SK-N-SH (cell line): ENCODE measurements at regions not wholly inside any gene's neighbourhood (a gene's known extent, or its start where the extent isn't known, plus 50 kb on each side); places are given as distances from the start of the nearest gene placed in this dataset.

Experiments
- CTCF ChIA-PET: fragments of 300-600, 350-600 bp; formaldehyde crosslinking; extraction: SDS; loops from one replicate; lab custom pipeline; 2021; lab: Yijun Ruan, JAX
- POLR2A ChIA-PET: fragments of 350-600 bp; sonication (Branson Sonifier 250); formaldehyde crosslinking; extraction: SDS; loops from one replicate; lab custom pipeline; 2020; ENCODE audit warnings: antibody characterized with exemption, inconsistent platforms; lab: Yijun Ruan, JAX
- DNase-seq: peaks from one replicate; pipeline ENCODE4 v3.0.0; 2012
- H2AFZ ChIP-seq: fragments of 200-600 bp; sonication (generic); 2 replicates; pipeline ENCODE4 v1.8.1; 2016; ENCODE audit warnings: antibody characterized with exemption, mild to moderate bottlenecking, low read depth
- H3F3A ChIP-seq: fragments of 200-600 bp; sonication (generic); replicated peaks from 2 replicates; pipeline ENCODE3; 2016; ENCODE audit warnings: antibody characterized with exemption, mild to moderate bottlenecking; ENCODE audit not compliant: insufficient read depth
- H3K27ac ChIP-seq, 2 experiments: fragments of 200-500 bp in 1 of 2; fragments of 200-600 bp in 1 of 2; sonication (Bioruptor generic) in 1 of 2; sonication (generic), shearing (Covaris generic) in 1 of 2; 2 replicates each; pipeline versions ENCODE4 v1.5.1 to v1.6.1; 2014 to 2016; ENCODE audit warnings: low read depth in 2 of 2, inconsistent platforms in 1 of 2, low read length in 1 of 2, mild to moderate bottlenecking in 1 of 2, mixed read lengths in 1 of 2
- H3K27me3 ChIP-seq: fragments of 200-600 bp; sonication (generic), shearing (Covaris generic); 2 replicates; pipeline ENCODE4 v1.6.1; 2016; ENCODE audit warnings: mixed run types; ENCODE audit not compliant: insufficient read depth
- H3K36me3 ChIP-seq, 2 experiments: fragments of 200-500 bp in 1 of 2; fragments of 200-600 bp in 1 of 2; sonication (Bioruptor generic) in 1 of 2; sonication (generic) in 1 of 2; replicated peaks in 1 of 2; 2 replicates each; pipeline versions ENCODE3 to v1.5.1; 2014 to 2016; ENCODE audit warnings: low read length in 1 of 2, mild to moderate bottlenecking in 1 of 2; ENCODE audit not compliant: insufficient read depth in 2 of 2, control insufficient read depth in 1 of 2
- H3K4me1 ChIP-seq, 2 experiments: fragments of 200-500 bp in 1 of 2; fragments of 200-600 bp in 1 of 2; sonication (Bioruptor generic) in 1 of 2; sonication (generic), shearing (Covaris generic) in 1 of 2; 2 replicates each; pipeline versions ENCODE4 v1.5.1 to v1.6.1; 2014 to 2016; ENCODE audit warnings: low read depth in 1 of 2, low read length in 1 of 2, mixed run types in 1 of 2; ENCODE audit not compliant: insufficient read depth in 2 of 2, control insufficient read depth in 1 of 2
- H3K4me2 ChIP-seq: fragments of 200-600 bp; sonication (generic), shearing (Covaris generic); 2 replicates; pipeline ENCODE4 v1.6.1; 2017; ENCODE audit warnings: mixed run types
- H3K4me3 ChIP-seq, 2 experiments: fragments of 200-500 bp in 1 of 2; fragments of 200-600 bp in 1 of 2; sonication (Bioruptor generic) in 1 of 2; sonication (generic), shearing (Covaris generic) in 1 of 2; 2 replicates each; pipeline versions ENCODE4 v1.5.1 to v1.8.1; 2014 to 2016; ENCODE audit warnings: low read depth in 2 of 2, inconsistent platforms in 1 of 2, low read length in 1 of 2, mild to moderate bottlenecking in 1 of 2, mixed read lengths in 1 of 2, moderate library complexity in 1 of 2
- H3K79me2 ChIP-seq: fragments of 200-600 bp; sonication (generic); 2 replicates; pipeline ENCODE4 v1.8.1; 2017; ENCODE audit warnings: mild to moderate bottlenecking; ENCODE audit not compliant: insufficient read depth
- H3K9ac ChIP-seq: fragments of 200-600 bp; sonication (generic); 2 replicates; pipeline ENCODE4 v1.6.1; 2017; ENCODE audit warnings: mixed run types
- H3K9me2 ChIP-seq: fragments of 200-600 bp; sonication (generic); 2 replicates; pipeline ENCODE4 v1.6.1; 2017; ENCODE audit warnings: mixed run types
- H3K9me3 ChIP-seq: fragments of 200-600 bp; sonication (generic); 2 replicates; pipeline ENCODE4 v1.6.1; 2017; ENCODE audit warnings: mixed run types, mild to moderate bottlenecking, moderate library complexity
- H4K20me1 ChIP-seq: fragments of 200-600 bp; sonication (generic); 2 replicates; pipeline ENCODE4 v1.6.1; 2017; ENCODE audit warnings: mild to moderate bottlenecking, mixed run types; ENCODE audit not compliant: insufficient read depth
- CHD2 ChIP-seq: fragments of 150-350 bp; IDR thresholded peaks from 2 replicates; pipeline ENCODE4 v1.6.1; 2018; ENCODE audit warnings: low read length; ENCODE audit not compliant: partially characterized antibody
- CTCF ChIP-seq: fragments of 200-600 bp; sonication (generic); IDR thresholded peaks from 2 replicates; pipeline ENCODE4 v1.6.1; 2017; ENCODE audit warnings: antibody characterized with exemption, mild to moderate bottlenecking, moderate library complexity
- EZH2phosphoT487 ChIP-seq: fragments of 200-600 bp; sonication (generic); IDR thresholded peaks from 2 replicates; pipeline ENCODE4 v1.6.1; 2017; ENCODE audit warnings: low read depth, mixed run types, mild to moderate bottlenecking, antibody characterized with exemption, moderate library complexity, borderline replicate concordance
- RAD21 ChIP-seq: IDR thresholded peaks from 2 replicates; pipeline ENCODE4 v1.6.1; 2012; ENCODE audit warnings: mild to moderate bottlenecking, low read length
- SMC3 ChIP-seq: IDR thresholded peaks from 2 replicates; pipeline ENCODE4 v1.6.1; 2012; ENCODE audit warnings: low read depth, low read length, improper control_type of control experiment
- WGBS: methylation state at CpG from one replicate; pipeline ENCODE4 v1.1.6; 2017; ENCODE audit warnings: low lambda C conversion rate; 5-methylcytosine and 5-hydroxymethylcytosine counted together
- TF ChIP-seq, protein P1 (sequence below): IDR thresholded peaks from 2 replicates; pipeline ENCODE4 v1.6.1; 2012; ENCODE audit warnings: mild to moderate bottlenecking, low read depth, low read length, moderate library complexity

GRCh38 chr20:43842126-43843020 lies 72.3 kb upstream of the TOX2 start:
- Histone ChIP-seq H3K4me3 (no peak overlapping the region), H4K20me1 (no peaks in the 10 kb centered on the region), H3K9me3 (no peaks in the 10 kb centered on the region), H3K36me3 (no peaks in the 10 kb centered on the region), H3F3A (peaks cover 11% of the 10 kb centered on the region), H3K9ac (no peak overlapping the region), H3K4me2 (peak overlapping the region; percentile 20; the same call in 1 of the 2 replicates), H3K27me3 (no peaks in the 10 kb centered on the region), H3K27ac (no peak overlapping the region), H3K4me1 (peaks cover 4 to 20% of the 10 kb centered on the region in 2 experiments; a peak in 2 of 4 replicates), H3K9me2 (no peaks in the 10 kb centered on the region), H2AFZ (no peak overlapping the region), H3K79me2 (no peaks in the 10 kb centered on the region)
- POLR2A ChIA-PET, result no interaction called here
- TF ChIP-seq EZH2phosphoT487, result no peak
- no peak for TF ChIP-seq CHD2
- WGBS, result 84% methylated on average over 8 of the region's 9 CpGs
- no peak for DNase-seq
- CTCF ChIA-PET, result interaction anchor here (1.0 to 3.5 kb wide), 5 partner anchors 11 to 241 kb away, joined by 3 to 13 read pairs (median 4); no protein-coding TSS in a partner anchor

DNA sequence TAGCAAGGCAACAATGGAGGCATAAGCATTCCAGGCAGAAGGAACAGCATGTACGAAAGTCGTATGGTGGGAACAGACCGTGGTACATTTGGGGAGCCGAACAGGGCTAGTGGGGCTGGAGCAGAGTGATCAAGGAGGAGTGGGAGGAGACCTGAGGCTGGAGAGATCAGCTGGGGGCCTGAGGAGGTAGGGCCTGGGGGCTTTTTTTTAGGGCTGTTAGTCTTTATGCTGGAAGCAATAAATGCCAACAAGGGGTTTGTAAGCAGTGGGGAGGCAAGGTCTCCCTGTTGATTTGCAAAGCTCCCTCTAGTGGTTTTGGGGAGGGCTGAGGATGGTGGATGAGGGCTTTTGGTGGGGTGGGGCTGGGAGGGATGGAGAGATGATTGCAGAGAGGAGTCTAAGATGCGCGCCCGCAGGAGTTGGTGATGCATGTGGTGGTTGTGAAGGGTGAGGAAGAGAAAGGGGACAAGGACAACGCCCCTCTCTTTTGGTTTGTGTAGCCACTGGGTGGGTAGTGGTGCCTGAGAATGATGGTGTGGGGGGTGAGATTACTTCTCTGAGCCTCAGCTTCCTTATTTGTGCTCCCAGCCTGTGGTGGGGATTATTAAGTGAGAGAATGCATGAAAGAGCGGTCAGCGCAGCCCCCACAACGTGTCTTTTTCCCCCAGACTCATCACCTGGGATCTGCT lies 74.1 kb upstream of the TOX2 start:
- no peak overlapping the region for H2AFZ ChIP-seq
- ChIA-PET POLR2A (no interaction called here), CTCF (interaction anchor here (0.6 to 3.5 kb wide), 15 partner anchors 8 to 302 kb away, joined by 3 to 29 read pairs (median 5); no protein-coding TSS in a partner anchor)
- H3F3A ChIP-seq, result peaks cover 7% of the 10 kb centered on the region
- H3K27ac ChIP-seq, result no peak overlapping the region
- no peaks in the 10 kb centered on the region for H3K36me3 ChIP-seq
- WGBS, result 91% methylated on average over 11 of the region's 11 CpGs
- H3K4me2 ChIP-seq, result no peak overlapping the region
- peaks cover 8 to 14% of the 10 kb centered on the region in 2 experiments; a peak in 2 of 4 replicates for H3K4me1 ChIP-seq
- no peaks in the 10 kb centered on the region for H4K20me1 ChIP-seq
- no peaks in the 10 kb centered on the region for H3K79me2 ChIP-seq
- no peak overlapping the region for H3K4me3 ChIP-seq
- TF ChIP-seq, protein P1, sequence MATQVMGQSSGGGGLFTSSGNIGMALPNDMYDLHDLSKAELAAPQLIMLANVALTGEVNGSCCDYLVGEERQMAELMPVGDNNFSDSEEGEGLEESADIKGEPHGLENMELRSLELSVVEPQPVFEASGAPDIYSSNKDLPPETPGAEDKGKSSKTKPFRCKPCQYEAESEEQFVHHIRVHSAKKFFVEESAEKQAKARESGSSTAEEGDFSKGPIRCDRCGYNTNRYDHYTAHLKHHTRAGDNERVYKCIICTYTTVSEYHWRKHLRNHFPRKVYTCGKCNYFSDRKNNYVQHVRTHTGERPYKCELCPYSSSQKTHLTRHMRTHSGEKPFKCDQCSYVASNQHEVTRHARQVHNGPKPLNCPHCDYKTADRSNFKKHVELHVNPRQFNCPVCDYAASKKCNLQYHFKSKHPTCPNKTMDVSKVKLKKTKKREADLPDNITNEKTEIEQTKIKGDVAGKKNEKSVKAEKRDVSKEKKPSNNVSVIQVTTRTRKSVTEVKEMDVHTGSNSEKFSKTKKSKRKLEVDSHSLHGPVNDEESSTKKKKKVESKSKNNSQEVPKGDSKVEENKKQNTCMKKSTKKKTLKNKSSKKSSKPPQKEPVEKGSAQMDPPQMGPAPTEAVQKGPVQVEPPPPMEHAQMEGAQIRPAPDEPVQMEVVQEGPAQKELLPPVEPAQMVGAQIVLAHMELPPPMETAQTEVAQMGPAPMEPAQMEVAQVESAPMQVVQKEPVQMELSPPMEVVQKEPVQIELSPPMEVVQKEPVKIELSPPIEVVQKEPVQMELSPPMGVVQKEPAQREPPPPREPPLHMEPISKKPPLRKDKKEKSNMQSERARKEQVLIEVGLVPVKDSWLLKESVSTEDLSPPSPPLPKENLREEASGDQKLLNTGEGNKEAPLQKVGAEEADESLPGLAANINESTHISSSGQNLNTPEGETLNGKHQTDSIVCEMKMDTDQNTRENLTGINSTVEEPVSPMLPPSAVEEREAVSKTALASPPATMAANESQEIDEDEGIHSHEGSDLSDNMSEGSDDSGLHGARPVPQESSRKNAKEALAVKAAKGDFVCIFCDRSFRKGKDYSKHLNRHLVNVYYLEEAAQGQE, result no peak
- TF ChIP-seq RAD21 (peak; percentile 44), CTCF (peak; percentile 47), SMC3 (peak; percentile 24; the same call in 1 of the 2 replicates)
- DNase-seq, result peak; percentile 71
- no peak overlapping the region for H3K9ac ChIP-seq
- no peaks in the 10 kb centered on the region for H3K9me3 ChIP-seq
- H3K9me2 ChIP-seq, result no peaks in the 10 kb centered on the region
- no peaks in the 10 kb centered on the region for H3K27me3 ChIP-seq
